Mesendoderm (in vitro differentiated cells): ENCODE measurements at regions not wholly inside any gene's neighbourhood (a gene's known extent, or its start where the extent isn't known, plus 50 kb on each side); places are given as distances from the start of the nearest gene placed in this dataset.

Experiments
- DNase-seq: peaks from one replicate; pipeline ENCODE4 v3.0.0; 2013
- H2AK5ac ChIP-seq: 2 replicates; pipeline ENCODE4 v1.6.1; 2013; ENCODE audit warnings: low read length, inconsistent platforms
- H2BK120ac ChIP-seq: 2 replicates; pipeline ENCODE4 v1.6.1; 2013; ENCODE audit warnings: low read depth, mild to moderate bottlenecking, low read length, moderate library complexity, mixed read lengths
- H2BK15ac ChIP-seq: replicated peaks from 2 replicates; pipeline ENCODE4 v1.6.1; 2013; ENCODE audit warnings: low read depth, mild to moderate bottlenecking, moderate library complexity
- H2BK5ac ChIP-seq: 2 replicates; pipeline ENCODE4 v1.6.1; 2013; ENCODE audit warnings: low read length, inconsistent platforms
- H3K18ac ChIP-seq: 2 replicates; pipeline ENCODE4 v1.6.1; 2013; ENCODE audit warnings: mild to moderate bottlenecking, low read length, mixed read lengths
- H3K23ac ChIP-seq: one replicate; pipeline ENCODE4 v1.6.1; 2013; ENCODE audit warnings: low read length
- H3K27ac ChIP-seq: 2 replicates; pipeline ENCODE4 v1.5.1; 2013; ENCODE audit warnings: low read depth, mild to moderate bottlenecking, inconsistent platforms, low read length, moderate library complexity
- H3K27me3 ChIP-seq: 2 replicates; pipeline ENCODE4 v1.6.1; 2013; ENCODE audit warnings: low read length, control low read depth, mild to moderate bottlenecking, inconsistent platforms; ENCODE audit not compliant: insufficient read depth, poor library complexity
- H3K36me3 ChIP-seq: 2 replicates; pipeline ENCODE4 v1.6.1; 2013; ENCODE audit warnings: low read length, inconsistent platforms; ENCODE audit not compliant: control insufficient read depth, insufficient read depth
- H3K4ac ChIP-seq: one replicate; pipeline ENCODE4 v1.6.1; 2013; ENCODE audit warnings: low read depth, mild to moderate bottlenecking, low read length, moderate library complexity
- H3K4me1 ChIP-seq: 2 replicates; pipeline ENCODE4 v1.6.1; 2013; ENCODE audit warnings: low read depth, low read length, inconsistent platforms; ENCODE audit not compliant: control insufficient read depth
- H3K4me2 ChIP-seq: 2 replicates; pipeline ENCODE4 v1.6.1; 2013; ENCODE audit warnings: low read length
- H3K4me3 ChIP-seq: 2 replicates; pipeline ENCODE4 v1.5.1; 2013; ENCODE audit warnings: mild to moderate bottlenecking, low read length
- H3K56ac ChIP-seq: one replicate; pipeline ENCODE4 v1.6.1; 2013; ENCODE audit warnings: low read length
- H3K79me1 ChIP-seq: 2 replicates; pipeline ENCODE4 v1.6.1; 2013; ENCODE audit warnings: low read length, inconsistent platforms
- H3K79me2 ChIP-seq: 2 replicates; pipeline ENCODE4 v1.6.1; 2013; ENCODE audit warnings: mild to moderate bottlenecking, low read length; ENCODE audit not compliant: control insufficient read depth, insufficient read depth
- H3K9ac ChIP-seq: 2 replicates; pipeline ENCODE4 v1.6.1; 2013; ENCODE audit warnings: low read length, inconsistent platforms
- H4K5ac ChIP-seq: one replicate; pipeline ENCODE4 v1.6.1; 2013; ENCODE audit warnings: low read length
- H4K8ac ChIP-seq: one replicate; pipeline ENCODE4 v1.6.1; 2013; ENCODE audit warnings: low read depth, mild to moderate bottlenecking, control low read depth, low read length, moderate library complexity
- WGBS: extraction: QIAGEN DNeasy Blood & Tissue Kit; methylation state at CpG from one replicate; pipeline ENCODE4 v1.1.7; 2013; ENCODE audit warnings: low lambda C conversion rate, missing lambda C conversion rate; ENCODE audit not compliant: insufficient coverage; ENCODE audit errors: extremely low coverage; 5-methylcytosine and 5-hydroxymethylcytosine counted together

- no peak overlapping the region for H3K27ac ChIP-seq
- no peaks in the 10 kb centered on the region for H3K27me3 ChIP-seq
- no peak overlapping the region for H3K18ac ChIP-seq
- H3K79me2 ChIP-seq = no peaks in the 10 kb centered on the region
- H3K79me1 ChIP-seq = no peaks in the 10 kb centered on the region
- no peak overlapping the region for H2BK120ac ChIP-seq
- no peak overlapping the region for H2BK5ac ChIP-seq
- H2AK5ac ChIP-seq = no peak overlapping the region
- H2BK15ac ChIP-seq = no peak overlapping the region
- no peak overlapping the region for H4K5ac ChIP-seq
- peaks cover 5% of the 10 kb centered on the region for H3K4me1 ChIP-seq
- H3K23ac ChIP-seq = no peak overlapping the region
- WGBS = no CpG with 5 or more reads among the region's 3 CpGs
- no peaks in the 10 kb centered on the region for H3K36me3 ChIP-seq
- no peak overlapping the region for H3K9ac ChIP-seq
- H4K8ac ChIP-seq = no peak overlapping the region
- H3K4me3 ChIP-seq = no peak overlapping the region
- peak; percentile 71 for DNase-seq
- H3K4me2 ChIP-seq = no peak overlapping the region
- H3K56ac ChIP-seq = no peak overlapping the region
- H3K4ac ChIP-seq = no peak overlapping the region
Observed at GRCh38 chr3:159872374-159873109, 116.1 kb upstream of the IL12A start.

- H3K4me1 ChIP-seq = peaks cover 5% of the 10 kb centered on the region
- H3K23ac ChIP-seq = no peak overlapping the region
- H3K4ac ChIP-seq = no peak overlapping the region
- H4K5ac ChIP-seq = no peak overlapping the region
- H3K9ac ChIP-seq = no peak overlapping the region
- no peak overlapping the region for H3K27ac ChIP-seq
- no peaks in the 10 kb centered on the region for H3K36me3 ChIP-seq
- H4K8ac ChIP-seq = no peak overlapping the region
- no peaks in the 10 kb centered on the region for H3K27me3 ChIP-seq
- H3K56ac ChIP-seq = no peak overlapping the region
- no peak overlapping the region for H2AK5ac ChIP-seq
- no peak overlapping the region for H2BK15ac ChIP-seq
- H3K79me2 ChIP-seq = no peaks in the 10 kb centered on the region
- H2BK5ac ChIP-seq = no peak overlapping the region
- no peak overlapping the region for H3K18ac ChIP-seq
- H2BK120ac ChIP-seq = no peak overlapping the region
- no peak overlapping the region for H3K4me3 ChIP-seq
- H3K4me2 ChIP-seq = no peak overlapping the region
- DNase-seq = no peak
- H3K79me1 ChIP-seq = no peaks in the 10 kb centered on the region
Observed at GRCh38 chr3:159875116-159875515, 113.5 kb upstream of the IL12A start.

GRCh38 chr3:159877924-159878323, 110.7 kb upstream of the IL12A start:
- H3K4me3 ChIP-seq = no peak overlapping the region
- no peaks in the 10 kb centered on the region for H3K79me2 ChIP-seq
- no peak overlapping the region for H2BK15ac ChIP-seq
- H3K9ac ChIP-seq = no peak overlapping the region
- H3K4ac ChIP-seq = no peak overlapping the region
- no peak for DNase-seq
- H3K27me3 ChIP-seq = no peaks in the 10 kb centered on the region
- H3K27ac ChIP-seq = no peak overlapping the region
- H4K5ac ChIP-seq = no peak overlapping the region
- no CpG with 5 or more reads among the region's 5 CpGs for WGBS
- no peak overlapping the region for H4K8ac ChIP-seq
- no peak overlapping the region for H3K56ac ChIP-seq
- no peak overlapping the region for H2BK120ac ChIP-seq
- H3K18ac ChIP-seq = no peak overlapping the region
- no peak overlapping the region for H3K4me2 ChIP-seq
- no peaks in the 10 kb centered on the region for H3K4me1 ChIP-seq
- no peak overlapping the region for H3K23ac ChIP-seq
- H3K36me3 ChIP-seq = no peaks in the 10 kb centered on the region
- H3K79me1 ChIP-seq = no peaks in the 10 kb centered on the region
- no peak overlapping the region for H2AK5ac ChIP-seq
- H2BK5ac ChIP-seq = no peak overlapping the region

- no peak overlapping the region for H4K5ac ChIP-seq
- no peak overlapping the region for H3K27ac ChIP-seq
- H2BK5ac ChIP-seq = no peak overlapping the region
- H3K23ac ChIP-seq = no peak overlapping the region
- no peak for DNase-seq
- H2AK5ac ChIP-seq = no peak overlapping the region
- H3K79me2 ChIP-seq = no peaks in the 10 kb centered on the region
- no peak overlapping the region for H3K4me2 ChIP-seq
- H3K4me1 ChIP-seq = no peaks in the 10 kb centered on the region
- H3K36me3 ChIP-seq = no peaks in the 10 kb centered on the region
- H3K18ac ChIP-seq = no peak overlapping the region
- no peak overlapping the region for H2BK120ac ChIP-seq
- H3K27me3 ChIP-seq = no peaks in the 10 kb centered on the region
- no peak overlapping the region for H3K56ac ChIP-seq
- H3K9ac ChIP-seq = no peak overlapping the region
- WGBS = no CpG with 5 or more reads among the region's 2 CpGs
- no peak overlapping the region for H3K4me3 ChIP-seq
- H2BK15ac ChIP-seq = no peak overlapping the region
- no peaks in the 10 kb centered on the region for H3K79me1 ChIP-seq
- no peak overlapping the region for H4K8ac ChIP-seq
- no peak overlapping the region for H3K4ac ChIP-seq
Observed at GRCh38 chr3:159879146-159879545, 109.5 kb upstream of the IL12A start.

GRCh38 chr3:159879598-159879997, 109.0 kb upstream of the IL12A start:
- Histone ChIP-seq H2BK15ac (no peak overlapping the region), H3K9ac (no peak overlapping the region), H3K27ac (no peak overlapping the region), H3K4ac (no peak overlapping the region), H3K4me2 (no peak overlapping the region), H2BK120ac (no peak overlapping the region), H3K36me3 (no peaks in the 10 kb centered on the region), H3K4me3 (no peak overlapping the region), H4K5ac (no peak overlapping the region), H2BK5ac (no peak overlapping the region), H3K56ac (no peak overlapping the region), H3K79me2 (no peaks in the 10 kb centered on the region), H3K18ac (no peak overlapping the region), H3K23ac (no peak overlapping the region), H4K8ac (no peak overlapping the region), H2AK5ac (no peak overlapping the region), H3K27me3 (no peaks in the 10 kb centered on the region), H3K4me1 (no peaks in the 10 kb centered on the region), H3K79me1 (no peaks in the 10 kb centered on the region)
- no peak for DNase-seq
- no CpG with 5 or more reads among the region's 6 CpGs for WGBS

- Histone ChIP-seq H2BK120ac (no peak overlapping the region), H3K79me2 (no peaks in the 10 kb centered on the region), H2BK15ac (no peak overlapping the region), H3K23ac (no peak overlapping the region), H3K56ac (no peak overlapping the region), H4K8ac (no peak overlapping the region), H3K18ac (no peak overlapping the region), H3K9ac (no peak overlapping the region), H2AK5ac (no peak overlapping the region), H3K79me1 (no peaks in the 10 kb centered on the region), H3K4me1 (no peaks in the 10 kb centered on the region), H4K5ac (no peak overlapping the region), H3K4ac (no peak overlapping the region), H2BK5ac (no peak overlapping the region), H3K4me2 (no peak overlapping the region), H3K36me3 (no peaks in the 10 kb centered on the region), H3K4me3 (no peak overlapping the region), H3K27me3 (no peaks in the 10 kb centered on the region), H3K27ac (no peak overlapping the region)
- no peak for DNase-seq
- no CpG with 5 or more reads among the region's 2 CpGs for WGBS
Observed at GRCh38 chr3:159881208-159881607, 107.4 kb upstream of the IL12A start.
